IMR-90 (cell line): ENCODE measurements at regions not wholly inside any gene's neighbourhood (a gene's known extent, or its start where the extent isn't known, plus 50 kb on each side); places are given as distances from the start of the nearest gene placed in this dataset.

Experiments
- BHLHE40 ChIP-seq: fragments of 150-350 bp; IDR thresholded peaks from 2 replicates; pipeline ENCODE4 v1.6.1; 2016; ENCODE audit warnings: mild to moderate bottlenecking, low read depth, low read length
- CEBPB ChIP-seq: IDR thresholded peaks from 2 replicates; pipeline ENCODE4 v1.6.1; 2012; ENCODE audit warnings: low read depth, low read length, improper control_type of control experiment
- CTCF ChIP-seq: conservative IDR thresholded peaks from 2 replicates; pipeline ENCODE4 v1.5.1; 2012; ENCODE audit warnings: mild to moderate bottlenecking, low read depth, low read length, improper control_type of control experiment
- FOS ChIP-seq: fragments of 150-350 bp; IDR thresholded peaks from 2 replicates; pipeline ENCODE4 v1.6.1; 2016; ENCODE audit warnings: low read depth, low read length
- MAZ ChIP-seq: IDR thresholded peaks from 2 replicates; pipeline ENCODE4 v1.6.1; 2012; ENCODE audit warnings: low read depth, mild to moderate bottlenecking, low read length, improper control_type of control experiment, moderate library complexity, borderline replicate concordance
- NFE2L2 ChIP-seq: fragments of 150-350 bp; IDR thresholded peaks from 2 replicates; pipeline ENCODE4 v1.6.1; 2016; ENCODE audit warnings: low read depth, mild to moderate bottlenecking, low read length
- POLR2A ChIP-seq: IDR thresholded peaks from 2 replicates; pipeline ENCODE4 v1.6.1; 2012; ENCODE audit warnings: mild to moderate bottlenecking, low read depth, low read length
- RCOR1 ChIP-seq: IDR thresholded peaks from 2 replicates; pipeline ENCODE4 v1.6.1; 2012; ENCODE audit warnings: mild to moderate bottlenecking, low read length, improper control_type of control experiment; ENCODE audit not compliant: insufficient replicate concordance

DNA sequence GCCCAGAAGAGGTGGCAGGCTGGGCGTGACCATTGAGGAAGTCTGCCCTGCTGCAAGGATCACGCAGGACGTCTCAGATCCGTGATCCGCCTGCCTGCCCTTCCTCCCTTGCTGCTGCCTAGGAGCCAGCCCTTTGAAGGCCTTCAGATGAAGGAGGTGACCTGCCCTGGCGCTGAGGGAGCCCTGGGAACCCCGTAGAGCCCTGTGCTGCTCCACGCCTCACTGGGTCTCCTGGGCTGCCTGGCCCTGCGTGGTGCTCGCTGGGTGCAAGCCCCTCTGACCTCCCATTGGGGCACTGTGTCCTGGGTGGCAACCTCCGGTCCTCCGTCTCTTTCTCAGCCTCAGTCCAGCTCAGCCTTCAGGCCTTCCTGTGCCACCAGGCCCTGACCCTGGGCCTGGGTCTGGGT lies 295.3 kb upstream of the IRX4 start:
- no peak for TF ChIP-seq CTCF
- no peak for TF ChIP-seq FOS
- no peak for TF ChIP-seq NFE2L2
- no peak for TF ChIP-seq MAZ
- no peak for TF ChIP-seq CEBPB
- TF ChIP-seq BHLHE40, result no peak
- TF ChIP-seq POLR2A, result no peak
- no peak for TF ChIP-seq RCOR1
